ENCODE measurements at regions not wholly inside any gene's neighbourhood (a gene's known extent, or its start where the extent isn't known, plus 50 kb on each side); places are given as distances from the start of the nearest gene placed in this dataset.

GRCh38 chr15:25051399-25052154 lies 96.8 kb downstream of the SNRPN start:
- Histone ChIP-seq H3K27ac (no peak overlapping the region), H3K36me3 (peaks cover 34% of the 10 kb centered on the region), H3K9me3 (ENCODE audit: severe bottlenecking) (peaks cover 59% of the 10 kb centered on the region), H3K4me3 (ENCODE audit: low read depth, low read length) (no peak overlapping the region), H3K27me3 (ENCODE audit: insufficient read depth, low read depth, severe bottlenecking) (no peaks in the 10 kb centered on the region)
- TF ChIP-seq, protein P1, sequence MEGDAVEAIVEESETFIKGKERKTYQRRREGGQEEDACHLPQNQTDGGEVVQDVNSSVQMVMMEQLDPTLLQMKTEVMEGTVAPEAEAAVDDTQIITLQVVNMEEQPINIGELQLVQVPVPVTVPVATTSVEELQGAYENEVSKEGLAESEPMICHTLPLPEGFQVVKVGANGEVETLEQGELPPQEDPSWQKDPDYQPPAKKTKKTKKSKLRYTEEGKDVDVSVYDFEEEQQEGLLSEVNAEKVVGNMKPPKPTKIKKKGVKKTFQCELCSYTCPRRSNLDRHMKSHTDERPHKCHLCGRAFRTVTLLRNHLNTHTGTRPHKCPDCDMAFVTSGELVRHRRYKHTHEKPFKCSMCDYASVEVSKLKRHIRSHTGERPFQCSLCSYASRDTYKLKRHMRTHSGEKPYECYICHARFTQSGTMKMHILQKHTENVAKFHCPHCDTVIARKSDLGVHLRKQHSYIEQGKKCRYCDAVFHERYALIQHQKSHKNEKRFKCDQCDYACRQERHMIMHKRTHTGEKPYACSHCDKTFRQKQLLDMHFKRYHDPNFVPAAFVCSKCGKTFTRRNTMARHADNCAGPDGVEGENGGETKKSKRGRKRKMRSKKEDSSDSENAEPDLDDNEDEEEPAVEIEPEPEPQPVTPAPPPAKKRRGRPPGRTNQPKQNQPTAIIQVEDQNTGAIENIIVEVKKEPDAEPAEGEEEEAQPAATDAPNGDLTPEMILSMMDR (IDR thresholded peaks at IDR 0.05; ENCODE audit: low read depth, low read length), result no peak
- DNase-seq, result no peak

GRCh38 chr15:25052191-25052999 lies 97.6 kb downstream of the SNRPN start:
- Histone ChIP-seq H3K9me3 (ENCODE audit: severe bottlenecking) (peaks cover 64% of the 10 kb centered on the region), H3K4me3 (ENCODE audit: low read depth, low read length) (no peak overlapping the region), H3K36me3 (peaks cover 38% of the 10 kb centered on the region), H3K27me3 (ENCODE audit: insufficient read depth, low read depth, severe bottlenecking) (no peaks in the 10 kb centered on the region), H3K27ac (no peak overlapping the region)
- TF ChIP-seq, protein P1 (IDR thresholded peaks at IDR 0.05; ENCODE audit: low read depth, low read length), result no peak
- DNase-seq, result no peak

DNA sequence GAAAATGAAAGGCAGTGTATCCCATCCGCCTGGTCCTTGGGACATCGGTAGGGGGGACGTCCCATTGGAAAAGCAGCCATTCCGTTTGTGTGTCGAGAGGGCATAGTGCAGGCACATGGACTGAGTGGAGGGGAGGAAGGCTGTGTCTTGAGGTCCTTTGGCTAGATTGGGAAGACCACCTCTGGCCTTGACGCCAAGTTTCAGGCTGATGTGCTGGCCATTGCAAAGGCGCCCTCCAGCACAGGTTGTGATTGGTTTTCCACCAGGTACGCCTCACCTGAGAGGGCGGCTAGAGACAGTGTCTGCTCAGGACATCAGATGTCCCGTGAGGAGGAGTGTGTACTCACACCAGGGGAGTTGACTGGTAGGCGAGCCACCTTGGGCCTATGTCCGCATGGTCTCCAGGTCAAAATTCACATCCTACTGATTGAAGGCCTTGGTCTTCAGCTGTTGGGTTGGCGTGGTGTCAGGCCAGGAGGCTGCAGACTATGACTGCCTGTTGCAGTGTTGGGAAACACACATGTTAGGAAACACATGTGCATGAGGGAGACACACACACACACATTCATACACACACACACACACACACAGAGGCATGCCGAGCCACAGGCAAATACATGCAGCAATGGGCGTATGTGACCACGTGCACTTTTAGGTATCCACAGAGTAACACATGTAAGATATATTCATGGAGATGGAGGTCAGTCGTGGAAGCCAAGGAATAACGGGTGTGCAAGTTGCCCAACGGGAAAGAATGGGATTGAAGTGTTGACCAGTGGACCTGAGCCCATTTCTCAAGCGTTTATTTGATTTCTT lies 98.4 kb downstream of the SNRPN start:
- peaks cover 68% of the 10 kb centered on the region for H3K9me3 ChIP-seq (ENCODE audit: severe bottlenecking)

GRCh38 chr15:25054329-25054728 lies 99.5 kb downstream of the SNRPN start:
- Histone ChIP-seq H3K27ac (no peak overlapping the region), H3K9me3 (ENCODE audit: severe bottlenecking) (peaks cover 75% of the 10 kb centered on the region), H3K27me3 (ENCODE audit: insufficient read depth, low read depth, severe bottlenecking) (no peaks in the 10 kb centered on the region), H3K4me3 (ENCODE audit: low read depth, low read length) (no peak overlapping the region), H3K36me3 (peaks cover 43% of the 10 kb centered on the region)
- no peak for DNase-seq
- TF ChIP-seq, protein P1 (IDR thresholded peaks at IDR 0.05; ENCODE audit: low read depth, low read length), result no peak

More for the DNA sequence above, 98.4 kb downstream of the SNRPN start:
- Histone ChIP-seq H3K4me3 (ENCODE audit: low read depth, low read length) (no peak overlapping the region), H3K27ac (no peak overlapping the region), H3K27me3 (ENCODE audit: insufficient read depth, low read depth, severe bottlenecking) (no peaks in the 10 kb centered on the region), H3K36me3 (peaks cover 39% of the 10 kb centered on the region)
- DNase-seq, result no peak
- TF ChIP-seq, protein P1 (IDR thresholded peaks at IDR 0.05; ENCODE audit: low read depth, low read length), result no peak

GRCh38 chr15:25054943-25055342 lies 100.2 kb downstream of the SNRPN start:
- H3K27ac ChIP-seq, result no peak overlapping the region
- peaks cover 49% of the 10 kb centered on the region for H3K36me3 ChIP-seq
- TF ChIP-seq, protein P1 (IDR thresholded peaks at IDR 0.05; ENCODE audit: low read depth, low read length), result no peak
- DNase-seq, result no peak
- H3K9me3 ChIP-seq (ENCODE audit: severe bottlenecking), result peaks cover 78% of the 10 kb centered on the region
- no peak overlapping the region for H3K4me3 ChIP-seq (ENCODE audit: low read depth, low read length)
- H3K27me3 ChIP-seq (ENCODE audit: insufficient read depth, low read depth, severe bottlenecking), result no peaks in the 10 kb centered on the region
